ENCODE measurements at regions not wholly inside any gene's neighbourhood (a gene's known extent, or its start where the extent isn't known, plus 50 kb on each side); places are given as distances from the start of the nearest gene placed in this dataset.

- H3K9me3 ChIP-seq (ENCODE audit: insufficient read depth, low read depth): no peaks in the 10 kb centered on the region
- no peaks in the 10 kb centered on the region for H3K79me2 ChIP-seq (ENCODE audit: low read depth)
- H4K20me1 ChIP-seq (ENCODE audit: insufficient read depth): no peaks in the 10 kb centered on the region
- peaks cover 11% of the 10 kb centered on the region for H3K4me1 ChIP-seq (replicated peaks; ENCODE audit: insufficient read depth)
- no peak overlapping the region for H3K27ac ChIP-seq
- POLR2A ChIA-PET (ENCODE audit: unreplicated experiment): no interaction called here
- TF ChIP-seq EZH2 (IDR thresholded peaks at IDR 0.05; ENCODE audit: low read depth): no peak
- TF ChIP-seq, protein P1, sequence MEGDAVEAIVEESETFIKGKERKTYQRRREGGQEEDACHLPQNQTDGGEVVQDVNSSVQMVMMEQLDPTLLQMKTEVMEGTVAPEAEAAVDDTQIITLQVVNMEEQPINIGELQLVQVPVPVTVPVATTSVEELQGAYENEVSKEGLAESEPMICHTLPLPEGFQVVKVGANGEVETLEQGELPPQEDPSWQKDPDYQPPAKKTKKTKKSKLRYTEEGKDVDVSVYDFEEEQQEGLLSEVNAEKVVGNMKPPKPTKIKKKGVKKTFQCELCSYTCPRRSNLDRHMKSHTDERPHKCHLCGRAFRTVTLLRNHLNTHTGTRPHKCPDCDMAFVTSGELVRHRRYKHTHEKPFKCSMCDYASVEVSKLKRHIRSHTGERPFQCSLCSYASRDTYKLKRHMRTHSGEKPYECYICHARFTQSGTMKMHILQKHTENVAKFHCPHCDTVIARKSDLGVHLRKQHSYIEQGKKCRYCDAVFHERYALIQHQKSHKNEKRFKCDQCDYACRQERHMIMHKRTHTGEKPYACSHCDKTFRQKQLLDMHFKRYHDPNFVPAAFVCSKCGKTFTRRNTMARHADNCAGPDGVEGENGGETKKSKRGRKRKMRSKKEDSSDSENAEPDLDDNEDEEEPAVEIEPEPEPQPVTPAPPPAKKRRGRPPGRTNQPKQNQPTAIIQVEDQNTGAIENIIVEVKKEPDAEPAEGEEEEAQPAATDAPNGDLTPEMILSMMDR (conservative IDR thresholded peaks at IDR 0.05): no peak
- no TSS peak for BruUV-seq (replicated peaks)
- CTCF ChIA-PET: interaction anchor here (0.6 kb wide), 1 partner anchor 100 kb away, joined by 5 read pairs; no protein-coding TSS in a partner anchor
- H3K4me3 ChIP-seq: no peak overlapping the region
- no peaks in the 10 kb centered on the region for H3K36me3 ChIP-seq (ENCODE audit: low read depth)
- H3K9me2 ChIP-seq (ENCODE audit: insufficient read depth): no peaks in the 10 kb centered on the region
- intact Hi-C loops (cut with micrococcal nuclease; ENCODE audit: unreplicated experiment): no loop called here
- H3K4me2 ChIP-seq: no peak overlapping the region
- H3F3A ChIP-seq (ENCODE audit: insufficient read depth, low read depth): peaks cover 9% of the 10 kb centered on the region; the same call in 1 of the 2 replicates
- no peak overlapping the region for H2AFZ ChIP-seq
- no peaks in the 10 kb centered on the region for H3K27me3 ChIP-seq (ENCODE audit: insufficient read depth, low read depth)
- DNase-seq: no peak
These were observed 227.0 kb downstream of the RPS24 start for GRCh38 chr10:78260680-78261079.

GRCh38 chr10:78261291-78261690, 227.6 kb downstream of the RPS24 start:
- TF ChIP-seq EZH2 (IDR thresholded peaks at IDR 0.05; ENCODE audit: low read depth): no peak
- TF ChIP-seq, protein P1 (conservative IDR thresholded peaks at IDR 0.05): no peak
- H3K9me2 ChIP-seq (ENCODE audit: insufficient read depth): no peaks in the 10 kb centered on the region
- H3K79me2 ChIP-seq (ENCODE audit: low read depth): no peaks in the 10 kb centered on the region
- H3K4me2 ChIP-seq: no peak overlapping the region
- peaks cover 5% of the 10 kb centered on the region; the same call in 1 of the 2 replicates for H3F3A ChIP-seq (ENCODE audit: insufficient read depth, low read depth)
- H3K36me3 ChIP-seq (ENCODE audit: low read depth): no peaks in the 10 kb centered on the region
- no peaks in the 10 kb centered on the region for H3K27me3 ChIP-seq (ENCODE audit: insufficient read depth, low read depth)
- intact Hi-C loops (cut with micrococcal nuclease; ENCODE audit: unreplicated experiment): no loop called here
- ChIA-PET CTCF (no interaction called here), POLR2A (ENCODE audit: unreplicated experiment) (no interaction called here)
- BruUV-seq (replicated peaks): no TSS peak
- no peak overlapping the region for H2AFZ ChIP-seq
- H3K9me3 ChIP-seq (ENCODE audit: insufficient read depth, low read depth): no peaks in the 10 kb centered on the region
- no peak overlapping the region for H3K27ac ChIP-seq
- H3K4me1 ChIP-seq (replicated peaks; ENCODE audit: insufficient read depth): peaks cover 6% of the 10 kb centered on the region
- DNase-seq: no peak
- no peaks in the 10 kb centered on the region for H4K20me1 ChIP-seq (ENCODE audit: insufficient read depth)
- H3K4me3 ChIP-seq: no peak overlapping the region

- no peak overlapping the region for H3K4me3 ChIP-seq
- BruUV-seq (replicated peaks): no TSS peak
- H3K79me2 ChIP-seq (ENCODE audit: low read depth): no peaks in the 10 kb centered on the region
- no peak overlapping the region for H2AFZ ChIP-seq
- no peak overlapping the region for H3K27ac ChIP-seq
- POLR2A ChIA-PET (ENCODE audit: unreplicated experiment): no interaction called here
- no peaks in the 10 kb centered on the region for H3K4me1 ChIP-seq (replicated peaks; ENCODE audit: insufficient read depth)
- H4K20me1 ChIP-seq (ENCODE audit: insufficient read depth): no peaks in the 10 kb centered on the region
- CTCF ChIA-PET: no interaction called here
- H3K9me3 ChIP-seq (ENCODE audit: insufficient read depth, low read depth): no peaks in the 10 kb centered on the region
- H3K27me3 ChIP-seq (ENCODE audit: insufficient read depth, low read depth): no peaks in the 10 kb centered on the region
- no peak overlapping the region for H3K4me2 ChIP-seq
- intact Hi-C loops (cut with micrococcal nuclease; ENCODE audit: unreplicated experiment): no loop called here
- DNase-seq: no peak
- no peaks in the 10 kb centered on the region for H3K9me2 ChIP-seq (ENCODE audit: insufficient read depth)
- TF ChIP-seq, protein P1 (conservative IDR thresholded peaks at IDR 0.05): no peak
- TF ChIP-seq EZH2 (IDR thresholded peaks at IDR 0.05; ENCODE audit: low read depth): no peak
- no peaks in the 10 kb centered on the region for H3F3A ChIP-seq (ENCODE audit: insufficient read depth, low read depth)
- H3K36me3 ChIP-seq (ENCODE audit: low read depth): no peaks in the 10 kb centered on the region
These were observed 229.2 kb downstream of the RPS24 start for GRCh38 chr10:78262860-78263259.

Measured in PC-9 (cell line).